ENCODE measurements at regions not wholly inside any gene's neighbourhood (a gene's known extent, or its start where the extent isn't known, plus 50 kb on each side); places are given as distances from the start of the nearest gene placed in this dataset.

- CTCF ChIA-PET = no interaction called here
- no peak overlapping the region for H3K27ac Mint-ChIP-seq
- H3K9me3 Mint-ChIP-seq = no peaks in the 10 kb centered on the region
- H3K36me3 Mint-ChIP-seq = no peaks in the 10 kb centered on the region
- H3K4me3 ChIP-seq (ENCODE audit: low read length) = no peak overlapping the region
- no peak overlapping the region for H3K27ac ChIP-seq (ENCODE audit: low read depth, low read length)
- H3K36me3 ChIP-seq (ENCODE audit: insufficient read depth, low read length) = no peaks in the 10 kb centered on the region
- DNase-seq = no peak
- H3K4me3 Mint-ChIP-seq = no peak overlapping the region
- no peaks in the 10 kb centered on the region for H3K4me1 Mint-ChIP-seq
- POLR2A ChIA-PET = no interaction called here
- H3K4me1 ChIP-seq (ENCODE audit: insufficient read depth, low read length) = no peaks in the 10 kb centered on the region
- H3K27me3 ChIP-seq (ENCODE audit: insufficient read depth, low read length, poor library complexity, severe bottlenecking) = no peaks in the 10 kb centered on the region
- peaks cover 0 to 2% of the 10 kb centered on the region in 2 donors for H3K27me3 Mint-ChIP-seq
- H3K9me3 ChIP-seq (ENCODE audit: low read length) = no peaks in the 10 kb centered on the region
Measured at GRCh38 chr9:7369384-7369821, 430.2 kb downstream of the DMAC1 start.

- Histone ChIP-seq H3K36me3 (ENCODE audit: insufficient read depth, low read length) (no peaks in the 10 kb centered on the region), H3K4me1 (ENCODE audit: insufficient read depth, low read length) (no peaks in the 10 kb centered on the region), H3K4me3 (ENCODE audit: low read length) (no peak overlapping the region), H3K27ac (ENCODE audit: low read depth, low read length) (no peak overlapping the region), H3K27me3 (ENCODE audit: insufficient read depth, low read length, poor library complexity, severe bottlenecking) (no peaks in the 10 kb centered on the region), H3K9me3 (ENCODE audit: low read length) (no peaks in the 10 kb centered on the region)
- H3K9me3 Mint-ChIP-seq = no peaks in the 10 kb centered on the region
- DNase-seq = no peak
- POLR2A ChIA-PET = no interaction called here
- CTCF ChIA-PET = no interaction called here
- H3K36me3 Mint-ChIP-seq = no peaks in the 10 kb centered on the region
- no peaks in the 10 kb centered on the region for H3K4me1 Mint-ChIP-seq
- no peak overlapping the region for H3K27ac Mint-ChIP-seq
- H3K4me3 Mint-ChIP-seq = no peak overlapping the region
- peaks cover 0 to 2% of the 10 kb centered on the region in 2 donors for H3K27me3 Mint-ChIP-seq
Measured at GRCh38 chr9:7368410-7369292, 430.9 kb downstream of the DMAC1 start.

GRCh38 chr9:7367726-7368125 lies 431.9 kb downstream of the DMAC1 start:
- H3K36me3 ChIP-seq (ENCODE audit: insufficient read depth, low read length) = no peaks in the 10 kb centered on the region
- Mint-ChIP-seq H3K9me3 (no peaks in the 10 kb centered on the region), H3K4me1 (no peaks in the 10 kb centered on the region), H3K27me3 (peaks cover 0 to 4% of the 10 kb centered on the region in 2 donors), H3K27ac (no peak overlapping the region), H3K4me3 (no peak overlapping the region), H3K36me3 (no peaks in the 10 kb centered on the region)
- POLR2A ChIA-PET = no interaction called here
- H3K4me3 ChIP-seq (ENCODE audit: low read length) = no peak overlapping the region
- CTCF ChIA-PET = no interaction called here
- no peaks in the 10 kb centered on the region for H3K4me1 ChIP-seq (ENCODE audit: insufficient read depth, low read length)
- H3K9me3 ChIP-seq (ENCODE audit: low read length) = no peaks in the 10 kb centered on the region
- no peaks in the 10 kb centered on the region for H3K27me3 ChIP-seq (ENCODE audit: insufficient read depth, low read length, poor library complexity, severe bottlenecking)
- H3K27ac ChIP-seq (ENCODE audit: low read depth, low read length) = no peak overlapping the region
- no peak for DNase-seq

GRCh38 chr9:7366121-7366520 lies 433.5 kb downstream of the DMAC1 start:
- POLR2A ChIA-PET = no interaction called here
- H3K4me1 Mint-ChIP-seq = no peaks in the 10 kb centered on the region
- CTCF ChIA-PET = no interaction called here
- Histone ChIP-seq H3K27ac (ENCODE audit: low read depth, low read length) (no peak overlapping the region), H3K4me1 (ENCODE audit: insufficient read depth, low read length) (no peaks in the 10 kb centered on the region), H3K4me3 (ENCODE audit: low read length) (no peak overlapping the region), H3K27me3 (ENCODE audit: insufficient read depth, low read length, poor library complexity, severe bottlenecking) (no peaks in the 10 kb centered on the region), H3K9me3 (ENCODE audit: low read length) (no peaks in the 10 kb centered on the region), H3K36me3 (ENCODE audit: insufficient read depth, low read length) (no peaks in the 10 kb centered on the region)
- H3K36me3 Mint-ChIP-seq = no peaks in the 10 kb centered on the region
- H3K27me3 Mint-ChIP-seq = peaks cover 5 to 7% of the 10 kb centered on the region in 2 donors
- H3K4me3 Mint-ChIP-seq = no peak overlapping the region
- H3K9me3 Mint-ChIP-seq = no peaks in the 10 kb centered on the region
- no peak for DNase-seq
- no peak overlapping the region for H3K27ac Mint-ChIP-seq

GRCh38 chr9:7363777-7364477 lies 435.7 kb downstream of the DMAC1 start:
- H3K4me3 ChIP-seq (ENCODE audit: low read length) = no peak overlapping the region
- Mint-ChIP-seq H3K9me3 (no peaks in the 10 kb centered on the region), H3K36me3 (no peaks in the 10 kb centered on the region), H3K4me1 (no peaks in the 10 kb centered on the region), H3K27me3 (peaks cover 5 to 14% of the 10 kb centered on the region in 2 donors), H3K4me3 (no peak overlapping the region), H3K27ac (no peak overlapping the region)
- DNase-seq = no peak
- H3K27me3 ChIP-seq (ENCODE audit: insufficient read depth, low read length, poor library complexity, severe bottlenecking) = no peaks in the 10 kb centered on the region
- H3K27ac ChIP-seq (ENCODE audit: low read depth, low read length) = no peak overlapping the region
- no peaks in the 10 kb centered on the region for H3K36me3 ChIP-seq (ENCODE audit: insufficient read depth, low read length)
- H3K4me1 ChIP-seq (ENCODE audit: insufficient read depth, low read length) = no peaks in the 10 kb centered on the region
- no peaks in the 10 kb centered on the region for H3K9me3 ChIP-seq (ENCODE audit: low read length)
- ChIA-PET CTCF (no interaction called here), POLR2A (no interaction called here)

- CTCF ChIA-PET = no interaction called here
- Mint-ChIP-seq H3K27ac (peak overlapping the region in 1 of 8 donors; percentile 20), H3K9me3 (no peaks in the 10 kb centered on the region), H3K4me3 (no peak overlapping the region), H3K27me3 (peaks cover 12 to 16% of the 10 kb centered on the region in 2 donors), H3K4me1 (no peaks in the 10 kb centered on the region), H3K36me3 (no peaks in the 10 kb centered on the region)
- no peak for DNase-seq
- H3K4me1 ChIP-seq (ENCODE audit: insufficient read depth, low read length) = no peaks in the 10 kb centered on the region
- no peak overlapping the region for H3K4me3 ChIP-seq (ENCODE audit: low read length)
- no peak overlapping the region for H3K27ac ChIP-seq (ENCODE audit: low read depth, low read length)
- no peaks in the 10 kb centered on the region for H3K27me3 ChIP-seq (ENCODE audit: insufficient read depth, low read length, poor library complexity, severe bottlenecking)
- H3K36me3 ChIP-seq (ENCODE audit: insufficient read depth, low read length) = no peaks in the 10 kb centered on the region
- H3K9me3 ChIP-seq (ENCODE audit: low read length) = no peaks in the 10 kb centered on the region
- POLR2A ChIA-PET = no interaction called here
Measured at GRCh38 chr9:7360513-7360912, 439.1 kb downstream of the DMAC1 start.

GRCh38 chr9:7358876-7359275 lies 440.7 kb downstream of the DMAC1 start:
- ChIA-PET POLR2A (no interaction called here), CTCF (no interaction called here)
- no peak overlapping the region for H3K27ac Mint-ChIP-seq

GRCh38 chr9:7354704-7355103 lies 444.9 kb downstream of the DMAC1 start:
- Mint-ChIP-seq H3K4me1 (no peaks in the 10 kb centered on the region), H3K36me3 (no peaks in the 10 kb centered on the region), H3K27ac (no peak overlapping the region), H3K9me3 (peaks cover 2 to 4% (median 3%) of the 10 kb centered on the region in 5 donors), H3K27me3 (peaks cover 10 to 18% of the 10 kb centered on the region in 2 donors), H3K4me3 (no peak overlapping the region)
- no peaks in the 10 kb centered on the region for H3K27me3 ChIP-seq (ENCODE audit: insufficient read depth, low read length, poor library complexity, severe bottlenecking)
- ChIA-PET POLR2A (no interaction called here), CTCF (no interaction called here)
- DNase-seq = no peak
- H3K36me3 ChIP-seq (ENCODE audit: insufficient read depth, low read length) = no peaks in the 10 kb centered on the region
- H3K9me3 ChIP-seq (ENCODE audit: low read length) = no peaks in the 10 kb centered on the region
- no peak overlapping the region for H3K4me3 ChIP-seq (ENCODE audit: low read length)
- H3K4me1 ChIP-seq (ENCODE audit: insufficient read depth, low read length) = no peaks in the 10 kb centered on the region
- H3K27ac ChIP-seq (ENCODE audit: low read depth, low read length) = no peak overlapping the region

More at GRCh38 chr9:7358876-7359275, 440.7 kb downstream of the DMAC1 start:
- no peak overlapping the region for H3K4me3 Mint-ChIP-seq
- H3K27me3 Mint-ChIP-seq = peaks cover 16 to 23% of the 10 kb centered on the region in 2 donors
- Histone ChIP-seq H3K9me3 (ENCODE audit: low read length) (no peaks in the 10 kb centered on the region), H3K27me3 (ENCODE audit: insufficient read depth, low read length, poor library complexity, severe bottlenecking) (no peaks in the 10 kb centered on the region), H3K4me3 (ENCODE audit: low read length) (no peak overlapping the region), H3K36me3 (ENCODE audit: insufficient read depth, low read length) (no peaks in the 10 kb centered on the region), H3K27ac (ENCODE audit: low read depth, low read length) (no peak overlapping the region), H3K4me1 (ENCODE audit: insufficient read depth, low read length) (no peaks in the 10 kb centered on the region)
- peaks cover 0 to 2% (median 0%) of the 10 kb centered on the region in 5 donors for H3K9me3 Mint-ChIP-seq
- no peak for DNase-seq
- no peaks in the 10 kb centered on the region for H3K4me1 Mint-ChIP-seq
- H3K36me3 Mint-ChIP-seq = no peaks in the 10 kb centered on the region

All from CD8-positive, alpha-beta memory T cell (primary cell).